ENCODE measurements at regions not wholly inside any gene's neighbourhood (a gene's known extent, or its start where the extent isn't known, plus 50 kb on each side); places are given as distances from the start of the nearest gene placed in this dataset.
"Not testable (repeated sequence)": the region's sequence is repeated elsewhere in the genome, so short reads cannot be mapped to it uniquely, and the experiment has no call there.

- DNase-seq: not testable (repeated sequence)
Measured at GRCh38 chr9:65393111-65393810, 108.3 kb upstream of the FOXD4L5 start.

- not testable (repeated sequence) for DNase-seq
Measured at GRCh38 chr9:65392611-65393010, 107.6 kb upstream of the FOXD4L5 start.

GRCh38 chr9:65389710-65390109, 104.7 kb upstream of the FOXD4L5 start:
- DNase-seq: not testable (repeated sequence)

GRCh38 chr9:65389216-65389615, 104.2 kb upstream of the FOXD4L5 start:
- DNase-seq: not testable (repeated sequence)

GRCh38 chr9:65386699-65387098, 101.7 kb upstream of the FOXD4L5 start:
- peak; percentile 80 for DNase-seq

- not testable (repeated sequence) for DNase-seq
Measured at GRCh38 chr9:65386191-65386590, 101.2 kb upstream of the FOXD4L5 start.

- not testable (repeated sequence) for DNase-seq
Measured at GRCh38 chr9:65385655-65386024, 100.6 kb upstream of the FOXD4L5 start.

GRCh38 chr9:65384759-65385654, 100.0 kb upstream of the FOXD4L5 start:
- not testable (repeated sequence) for DNase-seq

GRCh38 chr9:65384066-65384465, 99.1 kb upstream of the FOXD4L5 start:
- not testable (repeated sequence) for DNase-seq

GRCh38 chr9:65383646-65384045, 98.6 kb upstream of the FOXD4L5 start:
- DNase-seq: not testable (repeated sequence)

- DNase-seq: not testable (repeated sequence)
Measured at GRCh38 chr9:65382701-65383318, 97.8 kb upstream of the FOXD4L5 start.
